Gastrocnemius medialis (tissue), 4 donors: ENCODE measurements at regions not wholly inside any gene's neighbourhood (a gene's known extent, or its start where the extent isn't known, plus 50 kb on each side); places are given as distances from the start of the nearest gene placed in this dataset.

Experiments
- ATAC-seq, 2 donors: fragments of 150-250 bp; one replicate each; pipeline ENCODE4 v1.9.1; 2016
- DNase-seq, 2 donors: peaks; one replicate each; pipeline ENCODE4 v3.0.0-alpha.2; 2019
- H3K27ac ChIP-seq, 4 donors: fragments of 200-600 bp; sonication (generic); 1 replicate in 1 of 4; 2 replicates in 3 of 4; pipeline ENCODE4 v1.5.1; 2016 to 2018; ENCODE audit warnings: mild to moderate bottlenecking in 2 of 4, moderate library complexity in 1 of 4
- H3K27me3 ChIP-seq, 3 donors: fragments of 200-600 bp; sonication (generic) in 2 of 3; 1 replicate in 1 of 3; 2 replicates in 2 of 3; pipeline versions ENCODE4 v1.5.1 to v1.6.0; 2016 to 2019; ENCODE audit warnings: mild to moderate bottlenecking in 1 of 3, moderate library complexity in 1 of 3
- H3K36me3 ChIP-seq, 2 donors: fragments of 200-600 bp; sonication (generic) in 1 of 2; one replicate each; pipeline ENCODE4 v1.5.1; 2017 to 2018
- H3K4me1 ChIP-seq, 2 donors: fragments of 200-600 bp; sonication (generic) in 1 of 2; one replicate each; pipeline ENCODE4 v1.5.1; 2016 to 2017; ENCODE audit warnings: mild to moderate bottlenecking in 2 of 2
- H3K4me3 ChIP-seq, 4 donors: fragments of 200-600 bp; sonication (generic) in 3 of 4; 1 replicate in 1 of 4; 2 replicates in 3 of 4; pipeline ENCODE4 v1.5.1; 2016 to 2019; ENCODE audit warnings: mild to moderate bottlenecking in 2 of 4
- H3K9me3 ChIP-seq, 3 donors: fragments of 200-600 bp; sonication (generic) in 2 of 3; 1 replicate in 1 of 3; 2 replicates in 2 of 3; pipeline ENCODE4 v1.5.1; 2016 to 2019
- CTCF ChIP-seq, 5 experiments: fragments of 450-650 bp in 3 of 5; fragments of 200-600 bp in 2 of 5; sonication (generic) in 2 of 5; IDR thresholded peaks in 4 of 5; conservative IDR thresholded peaks in 1 of 5; 1 replicate in 4 of 5; 2 replicates in 1 of 5; pipeline ENCODE4 v1.5.1; 2016 to 2019; ENCODE audit warnings: antibody characterized with exemption in 5 of 5, mild to moderate bottlenecking in 3 of 5, moderate library complexity in 3 of 5
- POLR2A ChIP-seq, 2 donors: fragments of 450-650 bp; IDR thresholded peaks; one replicate each; pipeline ENCODE4 v1.6.1; 2017; ENCODE audit warnings: antibody characterized with exemption in 2 of 2, mild to moderate bottlenecking in 2 of 2, moderate library complexity in 2 of 2
- in situ Hi-C, 4 donors: fragments of 200-750 bp; cut with MboI; loops; one replicate each; pipeline versions ENCODE4 v1.15.0 to v1.8.0; 2017; ENCODE audit warnings: low sequenced_read_pairs in 4 of 4
- intact Hi-C: fragments of 100-400 bp; cut with DNase I; formaldehyde crosslinking; loops from one replicate; pipeline ENCODE4 v1.15.1; 2023; ENCODE audit warnings: low total_unique reads

DNA sequence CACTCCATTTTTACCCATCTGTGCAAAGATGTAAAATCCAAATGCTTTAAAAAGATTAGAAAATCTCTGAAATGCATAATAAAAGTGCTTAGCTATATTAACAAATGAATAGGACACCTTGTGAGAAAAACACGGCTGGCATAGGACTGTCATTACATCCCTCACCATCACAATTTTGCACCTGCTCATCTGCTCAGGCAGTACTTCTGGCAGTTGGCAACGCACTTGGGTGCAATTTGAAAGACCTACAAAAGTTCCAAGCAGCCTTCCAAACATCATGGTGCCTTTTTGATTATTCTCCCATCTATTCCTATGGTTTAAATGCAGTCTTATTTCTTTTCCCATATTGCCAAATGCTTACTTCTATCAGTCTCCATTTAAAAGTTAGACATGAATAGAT lies 501.8 kb downstream of the ENC1 start:
- Histone ChIP-seq H3K9me3 (no peaks in the 10 kb centered on the region), H3K27me3 (no peaks in the 10 kb centered on the region), H3K4me1 (peaks cover 0 to 4% of the 10 kb centered on the region in 2 donors), H3K36me3 (no peaks in the 10 kb centered on the region), H3K4me3 (no peak overlapping the region), H3K27ac (no peak overlapping the region)
- DNase-seq = no peak
- intact Hi-C loops = no loop called here
- ATAC-seq = no peak
- in situ Hi-C loops = no loop called here
- no peak for TF ChIP-seq POLR2A (IDR thresholded peaks at IDR 0.05)

DNA sequence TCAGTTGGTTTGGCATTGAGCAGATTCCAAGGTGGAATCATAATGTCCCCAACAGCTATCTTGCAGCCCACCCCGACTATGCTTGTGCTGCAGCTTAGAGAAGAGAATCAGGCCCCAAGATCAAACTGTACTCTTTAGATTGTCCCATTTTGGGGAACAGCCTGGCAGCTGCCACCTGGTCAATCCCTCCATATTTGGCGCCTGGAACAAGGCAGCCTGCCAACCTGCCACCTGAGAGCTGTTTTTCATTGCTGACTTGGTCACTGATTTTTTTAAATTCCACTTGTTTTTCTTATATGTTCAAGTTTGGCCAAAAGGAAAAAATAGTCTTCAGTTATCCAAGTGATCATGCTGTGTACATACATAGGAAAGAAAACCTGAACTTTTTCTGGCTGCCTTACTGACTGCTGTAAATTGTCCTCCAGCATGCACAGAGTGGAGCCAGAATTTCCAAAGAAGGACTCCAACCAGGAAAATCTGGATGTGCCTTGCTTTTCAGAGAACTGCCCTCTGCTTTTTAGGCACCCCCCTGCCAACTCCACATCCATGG lies 504.2 kb downstream of the ENC1 start:
- H3K36me3 ChIP-seq = no peaks in the 10 kb centered on the region
- H3K4me1 ChIP-seq = peaks cover 0 to 4% of the 10 kb centered on the region in 2 donors
- no peak for DNase-seq
- TF ChIP-seq POLR2A (IDR thresholded peaks at IDR 0.05) (no peak), CTCF (IDR thresholded peaks at IDR 0.05 in 4 of 5, conservative IDR thresholded peaks at IDR 0.05 in 1 of 5) (no peak)
- H3K9me3 ChIP-seq = no peaks in the 10 kb centered on the region
- H3K27me3 ChIP-seq = no peaks in the 10 kb centered on the region
- intact Hi-C loops (no loop called here), in situ Hi-C loops (no loop called here)
- H3K27ac ChIP-seq = no peak overlapping the region
- H3K4me3 ChIP-seq = no peak overlapping the region
- ATAC-seq = no peak

DNA sequence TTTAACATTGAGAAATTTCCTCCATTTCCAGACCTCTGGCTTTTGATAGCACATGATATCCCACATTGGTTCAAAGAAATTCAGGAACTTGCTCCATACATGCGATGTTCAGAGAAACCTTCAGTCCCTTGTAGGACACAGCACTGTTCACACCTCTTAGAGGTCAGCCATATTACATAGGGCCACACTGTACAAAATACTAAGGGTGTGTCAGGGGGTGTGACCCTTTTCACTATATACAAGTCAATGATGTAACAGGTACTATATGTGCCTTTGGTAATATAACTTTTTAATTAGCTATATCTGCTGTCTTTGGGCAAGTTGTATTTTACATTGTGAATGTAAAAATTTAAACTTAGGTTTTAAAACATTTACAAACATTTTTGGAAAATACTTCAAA lies 505.5 kb downstream of the ENC1 start:
- H3K4me3 ChIP-seq = no peak overlapping the region
- no peaks in the 10 kb centered on the region for H3K9me3 ChIP-seq
- no peaks in the 10 kb centered on the region for H3K36me3 ChIP-seq
- no peak for TF ChIP-seq CTCF (IDR thresholded peaks at IDR 0.05 in 4 of 5, conservative IDR thresholded peaks at IDR 0.05 in 1 of 5)
- intact Hi-C loops = no loop called here
- no peaks in the 10 kb centered on the region for H3K27me3 ChIP-seq
- in situ Hi-C loops = no loop called here
- no peak for DNase-seq
- no peak for ATAC-seq
- peaks cover 0 to 4% of the 10 kb centered on the region in 2 donors for H3K4me1 ChIP-seq
- H3K27ac ChIP-seq = no peak overlapping the region

- in situ Hi-C loops = no loop called here
- intact Hi-C loops = no loop called here
Observed at GRCh38 chr5:74132485-74132884, 506.5 kb downstream of the ARHGEF28 start.

GRCh38 chr5:74131250-74131649 lies 505.3 kb downstream of the ARHGEF28 start:
- ATAC-seq (no peak), DNase-seq (no peak)
- TF ChIP-seq CTCF (IDR thresholded peaks at IDR 0.05 in 4 of 5, conservative IDR thresholded peaks at IDR 0.05 in 1 of 5) = no peak
- Histone ChIP-seq H3K27ac (no peak overlapping the region), H3K36me3 (no peaks in the 10 kb centered on the region), H3K9me3 (no peaks in the 10 kb centered on the region), H3K4me1 (peaks cover 7 to 16% of the 10 kb centered on the region in 2 donors), H3K4me3 (no peak overlapping the region), H3K27me3 (no peaks in the 10 kb centered on the region)
- in situ Hi-C loops (no loop called here), intact Hi-C loops (no loop called here)

More at GRCh38 chr5:74132485-74132884, 506.5 kb downstream of the ARHGEF28 start:
- DNase-seq = no peak
- H3K9me3 ChIP-seq = no peaks in the 10 kb centered on the region
- H3K36me3 ChIP-seq = no peaks in the 10 kb centered on the region
- no peaks in the 10 kb centered on the region for H3K27me3 ChIP-seq
- ATAC-seq = no peak
- no peak for TF ChIP-seq CTCF (IDR thresholded peaks at IDR 0.05 in 4 of 5, conservative IDR thresholded peaks at IDR 0.05 in 1 of 5)
- TF ChIP-seq POLR2A (IDR thresholded peaks at IDR 0.05) = no peak
- H3K4me3 ChIP-seq = no peak overlapping the region
- no peak overlapping the region for H3K27ac ChIP-seq
- H3K4me1 ChIP-seq = peaks cover 7 to 11% of the 10 kb centered on the region in 2 donors
